HG02870 (cell line): ENCODE measurements at regions not wholly inside any gene's neighbourhood (a gene's known extent, or its start where the extent isn't known, plus 50 kb on each side); places are given as distances from the start of the nearest gene placed in this dataset.

Experiments
- ATAC-seq: cut with Tn5 transposase; IDR thresholded peaks from one replicate; pipeline ENCODE4 v1.9.1; 2021; ENCODE audit warnings: mild to moderate bottlenecking, moderate library complexity; ENCODE audit not compliant: unreplicated experiment

- no peak for ATAC-seq
Measured at GRCh38 chr20:48066851-48067250, 281.6 kb upstream of the SULF2 start.

GRCh38 chr20:48066246-48066645 is 281.0 kb upstream of the SULF2 start:
- no peak for ATAC-seq

DNA sequence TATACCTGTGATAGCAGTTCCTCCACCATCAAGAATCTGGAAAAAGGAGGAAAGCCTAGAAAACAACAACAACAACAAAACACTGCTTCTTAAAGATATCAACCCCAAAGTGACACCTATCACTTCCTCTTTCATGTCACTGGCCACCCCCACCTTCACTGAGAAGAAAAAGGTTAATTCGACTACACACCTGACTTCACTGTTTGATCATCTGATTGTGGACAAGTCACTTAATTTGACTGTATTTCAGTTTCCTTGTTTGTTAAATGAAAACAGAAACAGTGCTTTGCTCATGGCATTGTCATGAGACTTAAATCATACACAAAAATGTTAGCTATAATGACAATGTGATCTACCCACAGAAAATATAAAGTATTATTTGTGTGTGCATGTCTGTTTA is 280.6 kb upstream of the SULF2 start:
- no peak for ATAC-seq

DNA sequence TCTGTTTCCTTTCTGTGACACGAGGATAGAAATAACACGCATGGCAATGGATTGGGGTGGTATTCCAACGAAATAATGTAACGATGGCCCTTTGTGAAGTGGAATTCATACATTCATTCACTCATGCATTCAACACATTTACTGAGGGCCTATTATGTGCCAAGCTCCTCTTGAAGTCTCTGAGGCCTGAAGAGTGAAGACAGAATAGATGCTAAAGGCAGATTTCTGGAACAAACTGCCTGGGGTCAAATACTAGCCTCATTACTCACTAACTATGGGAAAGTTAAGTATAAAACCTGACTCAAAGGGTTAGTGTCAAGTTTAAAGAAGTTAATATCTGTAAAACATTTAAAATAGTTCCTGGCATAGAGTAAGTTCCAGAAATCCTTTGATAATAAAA is 279.6 kb upstream of the SULF2 start:
- no peak for ATAC-seq

- no peak for ATAC-seq
Measured at GRCh38 chr20:48060841-48061720, 275.8 kb upstream of the SULF2 start.

GRCh38 chr20:48058611-48059559 is 273.6 kb upstream of the SULF2 start:
- ATAC-seq = no peak

DNA sequence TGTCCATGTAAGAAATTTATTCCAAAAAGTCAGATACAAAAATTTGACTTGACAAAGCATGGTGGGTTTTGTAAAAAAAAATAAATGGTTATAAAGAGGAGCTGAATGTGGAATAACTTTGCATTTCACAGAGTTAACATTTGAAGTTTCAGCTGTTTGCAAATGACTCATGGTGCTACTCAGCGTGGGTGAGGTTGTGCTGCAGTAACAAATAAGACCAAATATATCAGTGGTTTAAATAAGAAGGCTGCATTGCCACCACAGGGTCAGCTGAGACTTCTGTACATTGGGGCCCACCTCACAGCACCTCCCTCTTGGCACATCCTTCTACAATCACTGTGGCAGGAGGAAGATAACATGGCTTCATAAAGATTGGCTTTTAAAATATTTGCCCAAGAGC is 272.5 kb upstream of the SULF2 start:
- ATAC-seq = no peak

DNA sequence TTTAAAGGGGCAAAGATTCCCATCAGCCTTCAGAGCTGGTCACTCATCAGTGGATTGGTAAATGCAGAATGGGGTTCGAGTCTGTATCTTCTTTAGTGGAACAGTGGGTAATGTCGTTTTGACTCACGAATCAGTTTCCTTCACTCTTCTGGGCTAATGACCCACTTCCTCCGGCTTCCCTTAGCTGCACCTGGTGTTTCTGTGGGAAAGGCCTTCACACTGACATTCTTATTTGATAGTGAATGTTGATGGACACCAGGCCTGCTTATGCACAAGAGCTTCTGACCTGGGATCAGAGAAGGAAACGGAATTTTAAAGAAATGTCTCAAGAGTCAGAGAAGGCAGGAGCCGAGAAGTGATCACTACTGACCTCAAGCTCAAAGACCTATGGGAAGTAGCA is 272.0 kb upstream of the SULF2 start:
- ATAC-seq = no peak

DNA sequence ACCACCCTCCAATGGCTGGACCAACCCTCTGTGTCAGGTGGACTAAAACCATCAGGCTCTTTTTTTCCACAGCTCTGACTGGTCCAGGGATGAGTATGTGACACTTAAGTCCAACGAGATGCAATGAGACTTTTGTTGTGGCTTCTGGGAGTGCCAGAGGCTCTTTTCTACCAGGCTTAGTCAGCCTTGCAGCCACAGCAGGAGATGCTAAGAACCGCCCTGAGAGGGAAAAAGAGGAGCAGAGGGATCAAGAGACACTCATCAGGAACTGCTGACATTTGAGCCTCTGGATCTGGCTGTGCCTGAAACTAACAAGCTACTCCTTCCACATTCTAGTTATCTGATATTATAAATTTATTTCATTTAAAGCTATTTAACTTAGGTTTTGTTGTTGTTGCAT is 270.9 kb upstream of the SULF2 start:
- ATAC-seq = no peak

DNA sequence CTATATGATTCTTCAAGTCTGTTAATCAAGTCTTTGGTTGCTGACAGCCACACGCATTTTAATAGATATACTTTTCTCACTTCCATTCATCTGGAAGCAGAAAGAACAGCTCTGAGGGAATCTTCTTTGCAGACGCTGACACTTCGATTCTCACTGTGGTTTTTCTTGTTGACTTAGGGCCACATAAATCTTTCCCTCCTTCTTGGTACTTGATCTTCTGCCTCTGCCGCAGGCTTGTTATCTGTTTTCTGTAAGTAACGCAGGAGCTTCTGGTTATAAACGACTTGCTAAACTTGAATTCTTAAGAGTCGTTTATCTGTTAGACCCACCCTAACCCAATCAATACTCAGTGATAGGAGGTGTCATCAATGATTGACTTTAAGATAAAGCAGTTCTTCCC is 268.8 kb upstream of the SULF2 start:
- ATAC-seq = no peak

GRCh38 chr20:48052475-48052835 is 267.2 kb upstream of the SULF2 start:
- no peak for ATAC-seq

DNA sequence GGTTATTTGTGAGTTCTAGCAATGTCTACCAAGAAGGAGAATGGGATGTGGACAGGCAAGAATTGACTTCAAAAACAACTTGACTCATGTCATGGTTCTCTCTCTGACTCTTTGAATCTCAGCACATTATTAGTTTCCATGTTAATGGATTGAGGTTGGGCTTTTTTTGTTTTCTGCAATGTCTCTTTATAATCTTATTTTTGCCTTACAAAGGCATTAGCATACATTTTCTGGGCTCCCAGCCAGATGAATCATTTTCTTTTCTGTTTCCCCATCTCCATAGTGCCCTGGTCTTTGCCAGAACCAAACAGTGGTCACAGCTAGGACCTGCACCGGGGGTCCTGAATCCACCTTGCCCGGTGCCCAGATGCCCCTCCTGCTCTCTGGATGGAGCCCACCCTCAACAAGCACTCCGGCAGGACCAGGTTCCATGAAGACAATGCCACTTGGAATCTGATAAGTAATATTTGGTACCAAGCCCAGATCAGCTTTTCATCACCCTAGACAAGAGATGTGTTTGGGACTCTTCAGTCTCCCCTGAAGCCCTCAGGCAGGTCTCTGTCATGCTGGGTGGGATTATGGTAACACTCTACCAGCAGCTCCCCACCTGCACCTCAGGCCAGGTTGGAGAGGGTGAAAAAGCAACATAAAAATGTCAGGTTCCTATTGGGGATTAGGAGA is 266.7 kb upstream of the SULF2 start:
- no peak for ATAC-seq

DNA sequence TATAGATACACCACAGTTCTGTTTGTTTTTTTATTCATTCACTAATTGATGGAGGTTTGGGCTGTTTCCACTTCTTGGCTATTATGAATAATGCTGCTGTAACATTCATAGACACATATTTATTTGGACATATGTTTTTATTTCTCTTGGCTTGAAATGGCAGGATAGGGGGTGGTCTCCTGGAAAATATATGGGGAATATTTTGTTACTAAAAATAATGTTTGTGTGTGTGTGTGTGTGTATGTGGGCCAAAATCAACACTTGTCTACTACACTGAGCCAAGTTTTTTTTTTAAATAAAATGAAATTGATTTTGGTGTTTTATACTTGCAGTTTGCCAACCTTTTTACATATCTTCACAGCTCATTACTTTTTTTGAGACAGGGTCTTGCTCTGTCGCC is 264.4 kb upstream of the SULF2 start:
- no peak for ATAC-seq

- ATAC-seq = no peak
Measured at GRCh38 chr20:48049171-48049570, 263.9 kb upstream of the SULF2 start.

GRCh38 chr20:48047447-48047846 is 262.2 kb upstream of the SULF2 start:
- ATAC-seq = no peak

GRCh38 chr20:48042628-48043027 is 257.3 kb upstream of the SULF2 start:
- no peak for ATAC-seq

- no peak for ATAC-seq
Measured at GRCh38 chr20:48041078-48041780, 255.9 kb upstream of the SULF2 start.

GRCh38 chr20:48040491-48040890 is 255.2 kb upstream of the SULF2 start:
- no peak for ATAC-seq

- no peak for ATAC-seq
Measured at GRCh38 chr20:48040051-48040450, 254.8 kb upstream of the SULF2 start.

- no peak for ATAC-seq
Measured at GRCh38 chr20:48039514-48039913, 254.2 kb upstream of the SULF2 start.

DNA sequence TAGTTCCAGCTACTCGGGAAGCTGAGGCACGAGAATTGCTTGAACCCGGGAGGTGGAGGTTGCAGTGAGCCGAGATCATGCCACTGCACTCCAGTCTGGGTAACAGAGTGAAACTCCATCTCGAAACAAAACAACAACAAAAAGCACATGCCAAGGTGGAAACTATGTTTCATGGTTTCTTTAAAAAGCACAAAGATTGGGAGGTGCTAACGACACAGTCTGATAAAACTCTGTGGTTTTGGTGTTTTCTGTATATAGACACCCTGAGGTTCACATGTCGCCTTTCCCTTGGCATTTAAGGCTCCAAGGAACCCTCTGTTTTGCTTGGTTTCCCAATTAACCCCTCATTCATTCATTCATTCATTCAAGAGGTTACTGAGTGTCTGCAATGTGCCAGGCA is 253.4 kb upstream of the SULF2 start:
- no peak for ATAC-seq
